ENCODE measurements at regions not wholly inside any gene's neighbourhood (a gene's known extent, or its start where the extent isn't known, plus 50 kb on each side); places are given as distances from the start of the nearest gene placed in this dataset.

- ChIA-PET POLR2A (no interaction called here), CTCF (no interaction called here)
- no peaks in the 10 kb centered on the region for H3K9me3 Mint-ChIP-seq (ENCODE audit: unreplicated experiment)
- intact Hi-C loops (cut with micrococcal nuclease; ENCODE audit: unreplicated experiment) = no loop called here
- BruUV-seq (replicated peaks) = no TSS peak
- no peaks in the 10 kb centered on the region for H3K36me3 Mint-ChIP-seq (ENCODE audit: insufficient read depth, unreplicated experiment)
- no peaks in the 10 kb centered on the region for H3K4me1 Mint-ChIP-seq (ENCODE audit: low read depth, unreplicated experiment)
- Histone ChIP-seq H3K36me3 (ENCODE audit: control insufficient read depth, insufficient read depth, low read length) (no peaks in the 10 kb centered on the region), H3K27me3 (replicated peaks; ENCODE audit: control insufficient read depth, insufficient read depth, low read length) (no peaks in the 10 kb centered on the region), H3K4me1 (no peaks in the 10 kb centered on the region), H3K4me3 (ENCODE audit: low read depth, low read length) (no peak overlapping the region), H3K9me3 (no peaks in the 10 kb centered on the region)
- no peak overlapping the region for H3K4me3 Mint-ChIP-seq (ENCODE audit: unreplicated experiment)
- TF ChIP-seq CTCF (IDR thresholded peaks at IDR 0.05; ENCODE audit: insufficient read depth in 1 of 2, low read depth in 1 of 2, low read length in 1 of 2, severe bottlenecking in 1 of 2, unreplicated experiment in 1 of 2) = no peak
- H3K27ac Mint-ChIP-seq (ENCODE audit: unreplicated experiment) = no peak overlapping the region
- no peaks in the 10 kb centered on the region for H3K27me3 Mint-ChIP-seq (ENCODE audit: insufficient read depth, unreplicated experiment)
- no peak for DNase-seq
These were observed 207.7 kb upstream of the SLIT2 start for GRCh38 chr4:20043991-20044390.

DNA sequence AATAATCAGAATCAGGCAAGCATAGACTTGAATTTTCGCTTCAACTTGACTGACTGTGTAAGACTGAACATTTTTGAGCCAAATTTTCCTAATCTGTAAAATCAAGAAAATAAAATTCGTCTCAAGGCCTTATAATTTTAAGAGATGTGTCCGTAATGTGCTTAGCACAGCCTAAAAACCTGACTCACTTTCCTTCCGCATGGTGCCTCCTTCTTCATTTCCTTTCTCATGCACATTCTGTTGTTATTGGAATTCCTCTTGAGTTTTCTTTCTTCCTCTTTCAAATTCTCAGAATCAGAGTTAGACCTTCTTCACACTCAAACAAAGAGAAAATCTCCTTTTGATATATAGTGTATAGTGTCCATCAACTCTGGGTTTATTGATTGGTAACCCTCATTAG lies 208.9 kb upstream of the SLIT2 start:
- H3K4me1 Mint-ChIP-seq (ENCODE audit: low read depth, unreplicated experiment) = no peaks in the 10 kb centered on the region
- no peaks in the 10 kb centered on the region for H3K9me3 Mint-ChIP-seq (ENCODE audit: unreplicated experiment)
- no peak overlapping the region for H3K27ac Mint-ChIP-seq (ENCODE audit: unreplicated experiment)
- H3K9me3 ChIP-seq = no peaks in the 10 kb centered on the region
- no peak overlapping the region for H3K4me3 Mint-ChIP-seq (ENCODE audit: unreplicated experiment)
- POLR2A ChIA-PET = no interaction called here
- no peaks in the 10 kb centered on the region for H3K27me3 ChIP-seq (replicated peaks; ENCODE audit: control insufficient read depth, insufficient read depth, low read length)
- TF ChIP-seq CTCF (IDR thresholded peaks at IDR 0.05; ENCODE audit: insufficient read depth in 1 of 2, low read depth in 1 of 2, low read length in 1 of 2, severe bottlenecking in 1 of 2, unreplicated experiment in 1 of 2) = no peak
- H3K4me1 ChIP-seq = no peaks in the 10 kb centered on the region
- no peak for DNase-seq
- CTCF ChIA-PET = no interaction called here
- intact Hi-C loops (cut with micrococcal nuclease; ENCODE audit: unreplicated experiment) = no loop called here
- H3K36me3 ChIP-seq (ENCODE audit: control insufficient read depth, insufficient read depth, low read length) = no peaks in the 10 kb centered on the region
- H3K27me3 Mint-ChIP-seq (ENCODE audit: insufficient read depth, unreplicated experiment) = no peaks in the 10 kb centered on the region
- H3K4me3 ChIP-seq (ENCODE audit: low read depth, low read length) = no peak overlapping the region
- no TSS peak for BruUV-seq (replicated peaks)
- H3K36me3 Mint-ChIP-seq (ENCODE audit: insufficient read depth, unreplicated experiment) = no peaks in the 10 kb centered on the region

- no peaks in the 10 kb centered on the region for H3K36me3 Mint-ChIP-seq (ENCODE audit: insufficient read depth, unreplicated experiment)
- ChIA-PET CTCF (no interaction called here), POLR2A (no interaction called here)
- Histone ChIP-seq H3K9me3 (no peaks in the 10 kb centered on the region), H3K36me3 (ENCODE audit: control insufficient read depth, insufficient read depth, low read length) (no peaks in the 10 kb centered on the region), H3K27me3 (replicated peaks; ENCODE audit: control insufficient read depth, insufficient read depth, low read length) (no peaks in the 10 kb centered on the region), H3K4me3 (ENCODE audit: low read depth, low read length) (no peak overlapping the region), H3K4me1 (no peaks in the 10 kb centered on the region)
- no TSS peak for BruUV-seq (replicated peaks)
- H3K27ac Mint-ChIP-seq (ENCODE audit: unreplicated experiment) = no peak overlapping the region
- TF ChIP-seq CTCF (IDR thresholded peaks at IDR 0.05; ENCODE audit: insufficient read depth in 1 of 2, low read depth in 1 of 2, low read length in 1 of 2, severe bottlenecking in 1 of 2, unreplicated experiment in 1 of 2) = no peak
- intact Hi-C loops (cut with micrococcal nuclease; ENCODE audit: unreplicated experiment) = no loop called here
- no peaks in the 10 kb centered on the region for H3K4me1 Mint-ChIP-seq (ENCODE audit: low read depth, unreplicated experiment)
- DNase-seq = no peak
- no peaks in the 10 kb centered on the region for H3K27me3 Mint-ChIP-seq (ENCODE audit: insufficient read depth, unreplicated experiment)
- H3K4me3 Mint-ChIP-seq (ENCODE audit: unreplicated experiment) = no peak overlapping the region
- H3K9me3 Mint-ChIP-seq (ENCODE audit: unreplicated experiment) = no peaks in the 10 kb centered on the region
These were observed 209.8 kb upstream of the SLIT2 start for GRCh38 chr4:20041839-20042407.

All from Caco-2 (cell line).